Epithelial cell of esophagus (primary cell): ENCODE measurements at regions not wholly inside any gene's neighbourhood (a gene's known extent, or its start where the extent isn't known, plus 50 kb on each side); places are given as distances from the start of the nearest gene placed in this dataset.

ENCODE experiments used
- DNase-seq: peaks from one replicate; pipeline ENCODE4 v3.0.0; 2010; ENCODE audit warnings: low read depth
- H3K4me3 ChIP-seq: 2 replicates; pipeline ENCODE4 v1.5.1; 2011; ENCODE audit warnings: mild to moderate bottlenecking, low read length, control low read depth
- TF ChIP-seq, protein P1 (sequence below): IDR thresholded peaks from 2 replicates; pipeline ENCODE4 v1.5.1; 2011; ENCODE audit warnings: low read depth, mild to moderate bottlenecking, low read length, control low read depth, inconsistent platforms; ENCODE audit not compliant: insufficient read depth; ENCODE audit errors: missing control alignments

DNA sequence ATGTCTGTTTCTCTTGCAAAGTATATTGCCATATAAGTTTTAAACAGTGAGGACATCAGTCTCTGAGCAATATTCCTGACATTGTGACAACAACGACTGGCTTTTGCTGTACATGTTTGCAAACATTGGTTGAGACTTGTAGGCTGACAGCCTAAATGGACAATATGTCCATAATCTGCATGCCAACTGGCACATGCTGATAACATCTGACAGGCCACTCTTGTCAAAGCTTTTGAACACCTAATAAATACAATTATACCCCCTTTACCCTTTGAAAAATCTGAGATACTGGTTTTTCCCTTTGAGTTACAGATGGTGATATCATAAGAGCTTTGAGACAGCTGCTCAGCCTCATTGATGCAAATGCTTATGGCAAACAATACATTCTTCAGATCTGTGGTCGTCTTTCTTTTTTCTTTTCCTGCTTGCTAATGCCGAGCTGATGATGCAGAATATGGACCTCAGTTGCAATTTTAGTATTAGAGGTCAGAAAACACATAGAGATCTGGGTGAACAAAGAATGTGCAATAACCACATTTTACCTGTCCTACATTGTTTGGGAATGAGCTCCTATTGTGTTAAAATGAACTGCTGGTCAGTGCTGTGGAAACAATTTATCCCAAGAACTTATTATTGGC, 114.9 kb downstream of the RFC3 start:
- H3K4me3 ChIP-seq, result no peak overlapping the region
- no peak for DNase-seq
- TF ChIP-seq, protein P1, sequence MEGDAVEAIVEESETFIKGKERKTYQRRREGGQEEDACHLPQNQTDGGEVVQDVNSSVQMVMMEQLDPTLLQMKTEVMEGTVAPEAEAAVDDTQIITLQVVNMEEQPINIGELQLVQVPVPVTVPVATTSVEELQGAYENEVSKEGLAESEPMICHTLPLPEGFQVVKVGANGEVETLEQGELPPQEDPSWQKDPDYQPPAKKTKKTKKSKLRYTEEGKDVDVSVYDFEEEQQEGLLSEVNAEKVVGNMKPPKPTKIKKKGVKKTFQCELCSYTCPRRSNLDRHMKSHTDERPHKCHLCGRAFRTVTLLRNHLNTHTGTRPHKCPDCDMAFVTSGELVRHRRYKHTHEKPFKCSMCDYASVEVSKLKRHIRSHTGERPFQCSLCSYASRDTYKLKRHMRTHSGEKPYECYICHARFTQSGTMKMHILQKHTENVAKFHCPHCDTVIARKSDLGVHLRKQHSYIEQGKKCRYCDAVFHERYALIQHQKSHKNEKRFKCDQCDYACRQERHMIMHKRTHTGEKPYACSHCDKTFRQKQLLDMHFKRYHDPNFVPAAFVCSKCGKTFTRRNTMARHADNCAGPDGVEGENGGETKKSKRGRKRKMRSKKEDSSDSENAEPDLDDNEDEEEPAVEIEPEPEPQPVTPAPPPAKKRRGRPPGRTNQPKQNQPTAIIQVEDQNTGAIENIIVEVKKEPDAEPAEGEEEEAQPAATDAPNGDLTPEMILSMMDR, result no peak

DNA sequence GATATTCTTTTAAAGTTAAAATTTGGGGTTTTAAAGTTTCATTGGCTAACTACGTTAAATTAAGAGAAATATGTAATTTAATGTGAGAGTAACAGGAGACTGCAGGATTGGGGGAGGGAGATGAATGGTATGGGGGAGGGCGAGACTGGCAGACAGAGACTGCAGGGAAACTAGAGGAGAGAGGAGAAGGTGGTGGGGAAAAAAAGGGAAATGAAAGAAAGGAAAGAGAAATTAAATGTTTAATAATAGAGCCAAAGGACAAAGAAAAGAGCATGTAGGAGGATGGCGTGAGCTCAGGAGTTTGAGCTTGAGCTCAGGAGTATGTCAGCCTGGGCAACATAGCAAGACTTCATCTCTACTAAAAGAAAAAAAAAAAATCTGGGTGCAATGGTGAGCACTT, 115.9 kb downstream of the RFC3 start:
- TF ChIP-seq, protein P1, result no peak
- no peak for DNase-seq

DNA sequence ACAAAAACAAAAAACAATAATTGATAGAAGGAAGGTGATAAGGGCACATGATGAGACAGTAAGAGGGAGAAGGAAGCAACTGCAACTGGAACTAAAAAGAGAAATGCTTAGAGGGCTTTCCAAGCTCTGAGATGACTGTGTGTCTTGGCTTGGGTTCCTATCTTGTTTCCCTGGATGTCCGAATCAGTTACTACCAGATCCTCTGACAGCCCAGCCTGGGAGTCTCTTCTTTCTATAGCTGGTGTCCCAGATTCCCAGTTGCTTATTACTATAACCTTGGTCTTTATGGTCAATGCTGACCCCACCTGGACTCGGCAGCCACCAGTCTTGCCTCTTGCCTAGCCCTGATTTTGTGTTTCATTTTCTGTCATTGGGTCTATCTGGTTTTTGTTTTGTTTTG, 116.4 kb downstream of the RFC3 start:
- TF ChIP-seq, protein P1, result no peak
- DNase-seq, result no peak
- no peak overlapping the region for H3K4me3 ChIP-seq

More for the DNA sequence above, 115.9 kb downstream of the RFC3 start:
- no peak overlapping the region for H3K4me3 ChIP-seq

DNA sequence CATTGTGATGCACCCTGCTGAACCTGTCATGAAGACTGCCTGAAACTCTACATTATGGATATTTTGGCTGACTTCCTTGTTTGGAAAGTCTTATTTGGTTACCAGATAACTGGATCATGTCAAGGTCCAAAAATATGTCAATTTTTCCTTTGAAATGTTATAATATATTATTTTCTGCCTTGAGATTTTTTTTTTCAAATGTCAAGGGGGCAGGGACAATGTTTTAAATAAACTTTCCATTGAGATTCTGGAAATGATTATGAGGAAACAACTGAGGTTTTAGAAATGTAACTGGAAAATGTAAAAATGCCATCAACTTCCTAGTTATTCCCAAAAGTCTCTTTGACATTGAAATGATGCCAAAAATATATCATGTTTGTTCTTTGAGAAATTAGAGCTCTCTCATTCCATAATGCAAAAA, 117.0 kb downstream of the RFC3 start:
- DNase-seq, result no peak
- H3K4me3 ChIP-seq, result no peak overlapping the region
- TF ChIP-seq, protein P1, result no peak

DNA sequence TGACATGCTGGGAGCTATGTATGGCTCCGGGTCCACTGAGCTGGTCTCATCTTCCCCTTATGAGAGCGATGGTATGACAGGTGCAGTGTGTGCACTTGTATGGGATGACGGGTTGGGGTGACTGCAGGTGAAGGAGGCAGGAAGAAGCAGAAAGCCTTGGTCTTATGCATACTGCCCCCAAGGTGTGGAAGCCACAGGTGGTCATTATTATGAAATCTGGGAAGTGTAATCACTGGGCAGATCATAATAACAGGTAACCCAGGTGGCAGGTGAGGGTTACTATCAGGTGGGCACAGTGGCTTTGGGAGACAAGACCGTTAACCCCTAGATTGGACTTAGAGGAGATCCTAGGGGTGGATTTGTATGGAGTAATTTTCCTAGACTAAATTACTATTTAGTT, 118.0 kb downstream of the RFC3 start:
- H3K4me3 ChIP-seq, result no peak overlapping the region
- TF ChIP-seq, protein P1, result no peak

DNA sequence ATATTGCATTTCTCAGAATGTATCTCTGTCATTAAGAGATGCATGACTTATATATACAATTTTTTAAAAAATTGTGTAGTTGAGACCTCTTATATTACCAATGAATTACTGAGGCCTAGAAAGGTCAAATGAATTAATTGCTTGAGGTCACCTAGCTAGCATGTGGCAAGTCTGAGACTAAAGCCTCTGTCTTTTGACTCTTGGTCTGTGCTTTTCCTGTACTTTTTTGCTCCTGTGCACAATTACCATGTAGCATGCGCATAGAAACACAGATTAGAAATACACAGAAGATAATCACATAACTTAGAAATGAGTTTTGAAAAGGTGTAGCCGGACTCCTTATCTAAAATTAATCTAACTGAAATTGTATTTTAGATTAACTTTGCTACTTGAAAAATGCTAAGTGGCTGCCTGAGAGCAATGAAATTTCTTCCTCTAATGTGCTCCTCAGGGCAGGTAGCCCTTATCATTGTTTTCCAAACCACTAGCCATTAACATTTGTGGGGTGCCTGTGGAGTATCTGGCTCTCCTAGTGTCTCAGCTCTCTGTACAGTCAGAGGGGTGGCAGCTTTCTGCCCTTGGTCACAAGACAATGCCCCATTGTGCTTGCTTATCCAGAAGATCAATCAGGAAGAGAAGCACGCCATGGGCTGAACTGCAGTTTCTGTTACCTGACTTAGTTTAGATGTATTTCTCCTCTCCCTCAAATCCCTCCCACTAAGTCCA, 119.6 kb downstream of the RFC3 start:
- TF ChIP-seq, protein P1, result no peak
- DNase-seq, result no peak
- H3K4me3 ChIP-seq, result no peak overlapping the region

More for the DNA sequence above, 118.0 kb downstream of the RFC3 start:
- DNase-seq, result no peak
